GM12874 (cell line): ENCODE measurements at regions not wholly inside any gene's neighbourhood (a gene's known extent, or its start where the extent isn't known, plus 50 kb on each side); places are given as distances from the start of the nearest gene placed in this dataset.

Experiments used
- TF ChIP-seq, protein P1 (sequence below): IDR thresholded peaks from 2 replicates; pipeline ENCODE4 v1.5.1; 2011; ENCODE audit warnings: low read depth, mild to moderate bottlenecking, control low read depth, low read length, moderate library complexity; ENCODE audit not compliant: insufficient read depth

DNA sequence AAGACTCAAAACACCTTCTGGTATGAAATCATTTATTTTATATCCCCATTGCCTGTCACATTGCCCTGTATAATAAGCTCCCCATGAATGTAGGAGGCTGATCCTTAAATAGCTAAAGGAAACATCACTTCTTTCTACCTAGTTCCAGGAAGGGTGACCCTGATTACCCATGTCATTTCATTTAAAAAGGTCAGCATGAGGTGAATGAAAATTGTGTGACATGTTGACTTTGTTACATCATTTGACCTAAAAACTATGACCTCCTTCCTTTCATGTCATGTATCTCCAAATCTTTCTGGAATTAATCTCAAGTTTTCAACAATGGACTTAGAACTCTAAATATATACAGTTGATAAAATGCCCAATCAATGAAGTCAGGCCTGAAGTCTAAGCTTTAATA lies 161.5 kb downstream of the AHR start:
- TF ChIP-seq, protein P1, sequence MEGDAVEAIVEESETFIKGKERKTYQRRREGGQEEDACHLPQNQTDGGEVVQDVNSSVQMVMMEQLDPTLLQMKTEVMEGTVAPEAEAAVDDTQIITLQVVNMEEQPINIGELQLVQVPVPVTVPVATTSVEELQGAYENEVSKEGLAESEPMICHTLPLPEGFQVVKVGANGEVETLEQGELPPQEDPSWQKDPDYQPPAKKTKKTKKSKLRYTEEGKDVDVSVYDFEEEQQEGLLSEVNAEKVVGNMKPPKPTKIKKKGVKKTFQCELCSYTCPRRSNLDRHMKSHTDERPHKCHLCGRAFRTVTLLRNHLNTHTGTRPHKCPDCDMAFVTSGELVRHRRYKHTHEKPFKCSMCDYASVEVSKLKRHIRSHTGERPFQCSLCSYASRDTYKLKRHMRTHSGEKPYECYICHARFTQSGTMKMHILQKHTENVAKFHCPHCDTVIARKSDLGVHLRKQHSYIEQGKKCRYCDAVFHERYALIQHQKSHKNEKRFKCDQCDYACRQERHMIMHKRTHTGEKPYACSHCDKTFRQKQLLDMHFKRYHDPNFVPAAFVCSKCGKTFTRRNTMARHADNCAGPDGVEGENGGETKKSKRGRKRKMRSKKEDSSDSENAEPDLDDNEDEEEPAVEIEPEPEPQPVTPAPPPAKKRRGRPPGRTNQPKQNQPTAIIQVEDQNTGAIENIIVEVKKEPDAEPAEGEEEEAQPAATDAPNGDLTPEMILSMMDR: no peak

DNA sequence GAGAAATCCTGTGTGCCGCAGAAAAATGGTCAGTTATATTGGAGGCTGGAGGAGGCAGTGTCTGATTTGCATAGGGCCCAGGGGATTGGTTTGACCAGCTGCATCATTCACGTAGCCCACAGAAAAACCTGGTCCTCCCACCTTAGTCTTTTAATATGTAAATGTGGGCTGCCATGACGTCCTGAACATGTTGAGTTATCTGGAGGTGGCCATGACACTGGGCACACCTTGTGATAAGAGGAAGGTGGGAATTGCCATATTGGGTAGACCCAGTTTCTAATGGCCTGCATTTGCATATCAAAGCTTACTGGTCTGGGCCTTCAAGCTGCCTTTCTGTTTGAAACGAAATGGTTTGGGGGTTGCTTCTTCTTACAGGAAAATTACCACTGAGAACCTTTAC lies 162.2 kb downstream of the AHR start:
- TF ChIP-seq, protein P1: no peak

- TF ChIP-seq, protein P1: no peak
Observed at GRCh38 chr7:17462131-17462631, 163.7 kb downstream of the AHR start.

DNA sequence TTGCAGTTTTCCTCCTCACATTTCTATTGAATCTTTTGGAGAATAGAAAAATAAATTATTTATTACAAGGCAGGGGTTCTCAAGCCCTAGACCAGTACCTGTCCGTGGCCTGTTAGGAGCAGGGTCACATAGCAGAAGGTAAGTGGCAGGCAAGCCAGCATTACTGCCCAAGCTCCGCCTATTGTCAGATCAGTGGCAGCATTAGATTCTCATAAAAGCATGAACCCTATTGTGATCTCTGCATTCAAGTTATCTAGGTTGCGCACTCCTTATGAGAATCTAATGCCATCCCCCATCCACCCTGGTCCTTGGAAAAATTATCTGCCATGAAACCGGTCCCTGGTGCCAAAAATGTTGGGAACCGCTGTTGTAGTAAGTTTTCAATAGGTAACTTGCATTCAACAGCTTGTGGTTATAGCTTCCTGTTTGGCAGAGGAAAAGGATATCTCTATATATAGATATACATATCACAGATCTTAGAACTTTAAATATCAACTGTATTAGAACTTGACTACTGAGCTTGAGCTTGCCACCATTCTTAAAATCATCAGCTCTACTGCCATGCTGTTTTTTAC lies 165.1 kb downstream of the AHR start:
- TF ChIP-seq, protein P1: no peak

DNA sequence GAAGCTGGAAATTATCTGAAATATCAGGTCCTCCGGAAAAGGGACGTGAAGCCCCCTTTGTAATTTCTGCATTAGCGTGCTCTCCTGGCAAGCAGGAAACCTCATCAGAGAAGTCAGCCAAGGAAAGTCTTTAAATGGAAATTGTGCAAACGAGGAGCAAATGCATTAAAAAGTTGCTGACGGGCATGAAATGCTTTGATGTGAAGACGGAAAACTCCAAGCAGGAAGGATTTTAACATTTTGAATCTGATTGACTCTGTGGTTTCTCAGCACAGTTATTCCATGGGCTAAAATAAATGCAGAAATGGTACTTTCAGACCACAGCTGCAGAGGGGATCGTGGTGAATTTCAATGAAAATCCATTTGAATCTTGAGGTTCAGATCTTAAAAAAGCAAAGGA lies 167.8 kb downstream of the AHR start:
- TF ChIP-seq, protein P1: no peak

DNA sequence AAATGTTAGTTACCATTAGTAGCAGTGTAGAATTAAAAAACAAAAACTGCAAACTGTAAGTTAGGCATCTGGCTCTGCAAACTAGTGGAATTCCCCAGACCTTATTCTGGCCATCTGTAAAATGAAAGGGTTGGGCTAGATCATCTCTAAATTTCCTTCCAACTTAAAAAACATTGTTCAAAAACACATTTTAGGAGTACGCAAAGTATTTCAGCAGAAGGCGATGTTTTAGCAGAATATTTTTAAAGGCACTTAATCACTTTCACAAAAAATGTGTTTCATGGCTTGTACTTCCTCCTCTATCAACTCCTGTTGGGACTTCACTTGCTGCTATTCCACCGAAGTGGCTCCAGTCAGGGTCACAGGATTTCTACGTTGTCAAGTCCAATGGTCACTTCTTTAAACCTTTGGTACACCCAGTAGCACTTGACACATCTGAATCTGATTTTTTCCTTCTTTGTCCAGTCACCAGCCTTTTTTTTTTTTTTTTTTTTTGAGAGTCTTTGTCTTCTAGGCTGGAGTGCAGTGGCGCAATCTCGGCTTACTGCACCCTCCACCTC lies 169.0 kb downstream of the AHR start:
- TF ChIP-seq, protein P1: no peak

DNA sequence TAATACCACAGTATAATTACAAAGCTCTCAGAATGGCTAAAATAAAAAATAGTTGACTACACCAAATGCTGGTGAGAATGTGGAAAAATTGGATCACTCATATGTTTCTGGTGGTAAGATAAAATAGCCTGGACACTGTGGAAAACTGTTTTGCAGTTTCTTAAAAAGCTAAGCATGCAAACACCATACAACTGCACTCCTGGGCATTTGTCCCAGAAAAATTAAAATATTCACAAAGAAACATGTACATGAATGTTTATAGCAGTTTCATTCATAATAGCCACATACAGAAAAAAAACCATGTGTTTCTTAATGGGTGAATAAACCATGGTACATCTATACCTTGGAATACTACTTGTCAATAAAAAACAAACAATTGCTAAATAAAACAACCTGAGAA lies 172.9 kb downstream of the AHR start:
- TF ChIP-seq, protein P1: no peak
